Cerebellar cortex (tissue), 1 donor: ENCODE measurements at regions not wholly inside any gene's neighbourhood (a gene's known extent, or its start where the extent isn't known, plus 50 kb on each side); places are given as distances from the start of the nearest gene placed in this dataset.
"Not testable (repeated sequence)": the region's sequence is repeated elsewhere in the genome, so short reads cannot be mapped to it uniquely, and the experiment has no call there.

ENCODE experiments used
- DNase-seq: peaks from one replicate; pipeline ENCODE4 v3.0.0-alpha.2; 2015; ENCODE audit warnings: low spot score

GRCh38 chr10:44008270-44008916 lies 359.7 kb upstream of the ZNF32 start:
- no peak for DNase-seq

- DNase-seq, result no peak
These were observed 358.1 kb upstream of the ZNF32 start for GRCh38 chr10:44006771-44007170.

GRCh38 chr10:44005788-44006099 lies 357.1 kb upstream of the ZNF32 start:
- no peak for DNase-seq

- no peak for DNase-seq
These were observed 356.5 kb upstream of the ZNF32 start for GRCh38 chr10:44004913-44005787.

- DNase-seq, result no peak
These were observed 349.5 kb upstream of the ZNF32 start for GRCh38 chr10:43998021-43998809.

- no peak for DNase-seq
These were observed 348.6 kb upstream of the ZNF32 start for GRCh38 chr10:43997330-43997729.

GRCh38 chr10:43994539-43994938 lies 345.9 kb upstream of the ZNF32 start:
- DNase-seq, result no peak

GRCh38 chr10:43992816-43993215 lies 344.1 kb upstream of the ZNF32 start:
- DNase-seq, result not testable (repeated sequence)

GRCh38 chr10:43986374-43986773 lies 337.7 kb upstream of the ZNF32 start:
- DNase-seq, result no peak

- DNase-seq, result no peak
These were observed 337.3 kb upstream of the ZNF32 start for GRCh38 chr10:43985941-43986340.

- DNase-seq, result no peak
These were observed 335.2 kb upstream of the ZNF32 start for GRCh38 chr10:43983856-43984271.

- DNase-seq, result no peak
These were observed 334.7 kb upstream of the ZNF32 start for GRCh38 chr10:43983405-43983804.

- DNase-seq, result no peak
These were observed 333.6 kb upstream of the ZNF32 start for GRCh38 chr10:43982250-43982649.

- no peak for DNase-seq
These were observed 333.0 kb upstream of the ZNF32 start for GRCh38 chr10:43981696-43982095.

- no peak for DNase-seq
These were observed 332.6 kb upstream of the ZNF32 start for GRCh38 chr10:43981232-43981631.

- no peak for DNase-seq
These were observed 332.0 kb upstream of the ZNF32 start for GRCh38 chr10:43980715-43981114.

GRCh38 chr10:43980313-43980712 lies 331.6 kb upstream of the ZNF32 start:
- DNase-seq, result no peak

GRCh38 chr10:43979551-43979950 lies 330.9 kb upstream of the ZNF32 start:
- no peak for DNase-seq

GRCh38 chr10:43978936-43979335 lies 330.3 kb upstream of the ZNF32 start:
- no peak for DNase-seq

GRCh38 chr10:43978091-43978490 lies 329.4 kb upstream of the ZNF32 start:
- DNase-seq, result no peak

- DNase-seq, result no peak
These were observed 327.6 kb upstream of the ZNF32 start for GRCh38 chr10:43976292-43976691.

- DNase-seq, result no peak
These were observed 325.1 kb upstream of the ZNF32 start for GRCh38 chr10:43973801-43974200.
